ENCODE measurements at regions not wholly inside any gene's neighbourhood (a gene's known extent, or its start where the extent isn't known, plus 50 kb on each side); places are given as distances from the start of the nearest gene placed in this dataset.
A peak's percentile ranks its signal among the peaks of the same experiment; 100 is the strongest.

GRCh38 chr10:110355141-110355831, 50.6 kb upstream of the SMNDC1 start:
- no peak for DNase-seq (ENCODE audit: low read depth in 1 of 2, low spot score in 1 of 2)

- no peak for DNase-seq (ENCODE audit: low read depth in 1 of 2, low spot score in 1 of 2)
These were observed 51.4 kb upstream of the SMNDC1 start for GRCh38 chr10:110355922-110356627.

GRCh38 chr10:110356628-110357245, 52.0 kb upstream of the SMNDC1 start:
- peak in 1 of 2 donors; percentile 68 for DNase-seq (ENCODE audit: low read depth in 1 of 2, low spot score in 1 of 2)

GRCh38 chr10:110357252-110357780, 52.6 kb upstream of the SMNDC1 start:
- DNase-seq (ENCODE audit: low read depth in 1 of 2, low spot score in 1 of 2), result peak; percentile 24 to 63

- no peak for DNase-seq (ENCODE audit: low read depth in 1 of 2, low spot score in 1 of 2)
These were observed 53.2 kb upstream of the SMNDC1 start for GRCh38 chr10:110357871-110358270.

GRCh38 chr10:110358278-110358677, 53.6 kb upstream of the SMNDC1 start:
- DNase-seq (ENCODE audit: low read depth in 1 of 2, low spot score in 1 of 2), result no peak

- DNase-seq (ENCODE audit: low read depth in 1 of 2, low spot score in 1 of 2), result no peak
These were observed 54.3 kb upstream of the SMNDC1 start for GRCh38 chr10:110358869-110359629.

GRCh38 chr10:110360857-110361474, 56.2 kb upstream of the SMNDC1 start:
- no peak for DNase-seq (ENCODE audit: low read depth in 1 of 2, low spot score in 1 of 2)

GRCh38 chr10:110361800-110362456, 57.2 kb upstream of the SMNDC1 start:
- DNase-seq (ENCODE audit: low read depth in 1 of 2, low spot score in 1 of 2), result no peak

- no peak for DNase-seq (ENCODE audit: low read depth in 1 of 2, low spot score in 1 of 2)
These were observed 59.1 kb upstream of the SMNDC1 start for GRCh38 chr10:110363572-110364411.

- no peak for DNase-seq (ENCODE audit: low read depth in 1 of 2, low spot score in 1 of 2)
These were observed 59.8 kb upstream of the SMNDC1 start for GRCh38 chr10:110364531-110364937.

GRCh38 chr10:110365356-110366143, 60.8 kb upstream of the SMNDC1 start:
- no peak for DNase-seq (ENCODE audit: low read depth in 1 of 2, low spot score in 1 of 2)

GRCh38 chr10:110366635-110367034, 61.9 kb upstream of the SMNDC1 start:
- DNase-seq (ENCODE audit: low read depth in 1 of 2, low spot score in 1 of 2), result no peak

- DNase-seq (ENCODE audit: low read depth in 1 of 2, low spot score in 1 of 2), result no peak
These were observed 63.3 kb upstream of the SMNDC1 start for GRCh38 chr10:110368002-110368401.

GRCh38 chr10:110368556-110368955, 63.8 kb upstream of the SMNDC1 start:
- no peak for DNase-seq (ENCODE audit: low read depth in 1 of 2, low spot score in 1 of 2)

- DNase-seq (ENCODE audit: low read depth in 1 of 2, low spot score in 1 of 2), result no peak
These were observed 65.3 kb upstream of the SMNDC1 start for GRCh38 chr10:110370006-110370405.

GRCh38 chr10:110372656-110373055, 67.9 kb upstream of the SMNDC1 start:
- no peak for DNase-seq (ENCODE audit: low read depth in 1 of 2, low spot score in 1 of 2)

- no peak for DNase-seq (ENCODE audit: low read depth in 1 of 2, low spot score in 1 of 2)
These were observed 68.3 kb upstream of the SMNDC1 start for GRCh38 chr10:110373059-110373458.
